ENCODE measurements at regions not wholly inside any gene's neighbourhood (a gene's known extent, or its start where the extent isn't known, plus 50 kb on each side); places are given as distances from the start of the nearest gene placed in this dataset.

DNA sequence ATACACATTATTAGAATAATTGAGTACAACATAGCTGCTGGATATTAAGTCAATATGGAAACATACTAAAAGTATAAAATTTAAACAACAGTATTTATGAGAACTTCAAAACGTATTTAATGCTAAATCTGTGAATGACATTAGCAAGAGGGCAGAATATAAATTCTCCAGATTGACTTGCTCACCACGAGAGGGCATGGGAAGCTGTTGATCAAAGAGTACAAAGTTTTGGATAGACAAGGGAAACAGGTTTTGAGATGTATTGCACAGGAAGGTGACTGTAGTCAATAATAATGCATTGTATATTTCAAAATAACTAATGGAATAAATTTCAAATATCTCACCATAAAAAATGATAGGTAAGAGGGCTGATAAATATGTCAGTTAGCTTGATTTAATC, 768.2 kb downstream of the CENPC start:
- no TSS peak for BruUV-seq (replicated peaks)
- H3K9me3 ChIP-seq (ENCODE audit: control insufficient read depth, insufficient read depth, low read depth, low read length): no peaks in the 10 kb centered on the region
- ChIA-PET CTCF (no interaction called here), POLR2A (no interaction called here)
- in situ Hi-C loops (cut with HindIII; ENCODE audit: low pct_unique_long_range_greater_than_20kb, low sequenced_read_pairs): no loop called here
- intact Hi-C loops (cut with micrococcal nuclease; ENCODE audit: unreplicated experiment): no loop called here
- TF ChIP-seq TCF7L2 (IDR thresholded peaks at IDR 0.05; ENCODE audit: low read depth, low read length): no peak
- no peak for TF ChIP-seq POLR2AphosphoS5 (IDR thresholded peaks at IDR 0.05; ENCODE audit: low read depth, low read length)
- no peak for TF ChIP-seq SIN3A (IDR thresholded peaks at IDR 0.05; ENCODE audit: borderline replicate concordance, insufficient read depth, low read depth, low read length)
- TF ChIP-seq, protein P1, sequence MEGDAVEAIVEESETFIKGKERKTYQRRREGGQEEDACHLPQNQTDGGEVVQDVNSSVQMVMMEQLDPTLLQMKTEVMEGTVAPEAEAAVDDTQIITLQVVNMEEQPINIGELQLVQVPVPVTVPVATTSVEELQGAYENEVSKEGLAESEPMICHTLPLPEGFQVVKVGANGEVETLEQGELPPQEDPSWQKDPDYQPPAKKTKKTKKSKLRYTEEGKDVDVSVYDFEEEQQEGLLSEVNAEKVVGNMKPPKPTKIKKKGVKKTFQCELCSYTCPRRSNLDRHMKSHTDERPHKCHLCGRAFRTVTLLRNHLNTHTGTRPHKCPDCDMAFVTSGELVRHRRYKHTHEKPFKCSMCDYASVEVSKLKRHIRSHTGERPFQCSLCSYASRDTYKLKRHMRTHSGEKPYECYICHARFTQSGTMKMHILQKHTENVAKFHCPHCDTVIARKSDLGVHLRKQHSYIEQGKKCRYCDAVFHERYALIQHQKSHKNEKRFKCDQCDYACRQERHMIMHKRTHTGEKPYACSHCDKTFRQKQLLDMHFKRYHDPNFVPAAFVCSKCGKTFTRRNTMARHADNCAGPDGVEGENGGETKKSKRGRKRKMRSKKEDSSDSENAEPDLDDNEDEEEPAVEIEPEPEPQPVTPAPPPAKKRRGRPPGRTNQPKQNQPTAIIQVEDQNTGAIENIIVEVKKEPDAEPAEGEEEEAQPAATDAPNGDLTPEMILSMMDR (IDR thresholded peaks at IDR 0.05): no peak
- TF ChIP-seq, protein P2, sequence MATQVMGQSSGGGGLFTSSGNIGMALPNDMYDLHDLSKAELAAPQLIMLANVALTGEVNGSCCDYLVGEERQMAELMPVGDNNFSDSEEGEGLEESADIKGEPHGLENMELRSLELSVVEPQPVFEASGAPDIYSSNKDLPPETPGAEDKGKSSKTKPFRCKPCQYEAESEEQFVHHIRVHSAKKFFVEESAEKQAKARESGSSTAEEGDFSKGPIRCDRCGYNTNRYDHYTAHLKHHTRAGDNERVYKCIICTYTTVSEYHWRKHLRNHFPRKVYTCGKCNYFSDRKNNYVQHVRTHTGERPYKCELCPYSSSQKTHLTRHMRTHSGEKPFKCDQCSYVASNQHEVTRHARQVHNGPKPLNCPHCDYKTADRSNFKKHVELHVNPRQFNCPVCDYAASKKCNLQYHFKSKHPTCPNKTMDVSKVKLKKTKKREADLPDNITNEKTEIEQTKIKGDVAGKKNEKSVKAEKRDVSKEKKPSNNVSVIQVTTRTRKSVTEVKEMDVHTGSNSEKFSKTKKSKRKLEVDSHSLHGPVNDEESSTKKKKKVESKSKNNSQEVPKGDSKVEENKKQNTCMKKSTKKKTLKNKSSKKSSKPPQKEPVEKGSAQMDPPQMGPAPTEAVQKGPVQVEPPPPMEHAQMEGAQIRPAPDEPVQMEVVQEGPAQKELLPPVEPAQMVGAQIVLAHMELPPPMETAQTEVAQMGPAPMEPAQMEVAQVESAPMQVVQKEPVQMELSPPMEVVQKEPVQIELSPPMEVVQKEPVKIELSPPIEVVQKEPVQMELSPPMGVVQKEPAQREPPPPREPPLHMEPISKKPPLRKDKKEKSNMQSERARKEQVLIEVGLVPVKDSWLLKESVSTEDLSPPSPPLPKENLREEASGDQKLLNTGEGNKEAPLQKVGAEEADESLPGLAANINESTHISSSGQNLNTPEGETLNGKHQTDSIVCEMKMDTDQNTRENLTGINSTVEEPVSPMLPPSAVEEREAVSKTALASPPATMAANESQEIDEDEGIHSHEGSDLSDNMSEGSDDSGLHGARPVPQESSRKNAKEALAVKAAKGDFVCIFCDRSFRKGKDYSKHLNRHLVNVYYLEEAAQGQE (IDR thresholded peaks at IDR 0.05; ENCODE audit: insufficient read depth in 1 of 2, low read depth in 2 of 2, low read length in 1 of 2): no peak
- no peaks in the 10 kb centered on the region for H3K4me1 ChIP-seq (ENCODE audit: control insufficient read depth, insufficient read depth, low read length)
- ATAC-seq: no peak
- DNase-seq (ENCODE audit: low read depth, low spot score): no peak
- H3K4me3 ChIP-seq (ENCODE audit: low read depth in 2 of 2, low read length in 2 of 2): no peak overlapping the region
- H3K27me3 ChIP-seq (ENCODE audit: control insufficient read depth, insufficient read depth, low read length): no peaks in the 10 kb centered on the region
- no peak overlapping the region for H3K27ac ChIP-seq (ENCODE audit: low read length)
- no peaks in the 10 kb centered on the region for H3K36me3 ChIP-seq (ENCODE audit: control insufficient read depth, insufficient read depth, low read length)

DNA sequence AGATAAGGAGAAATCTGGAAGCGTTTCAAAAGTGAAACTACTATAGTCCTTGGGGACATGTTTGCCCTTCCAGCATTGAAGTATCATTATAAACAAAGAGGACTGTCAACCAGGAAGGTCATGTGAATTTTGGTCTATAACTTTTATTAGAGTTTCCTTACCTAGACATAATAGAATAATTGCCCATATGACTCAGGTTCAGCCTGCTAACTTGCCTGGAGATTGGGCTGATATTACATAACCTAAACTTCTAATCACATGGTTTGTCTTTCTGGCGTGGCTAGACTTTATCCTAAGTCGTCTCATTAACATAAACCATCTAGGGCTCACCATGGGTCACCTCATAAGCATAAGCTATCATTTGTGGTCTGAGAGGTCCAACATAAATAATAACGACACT, 775.9 kb downstream of the CENPC start:
- in situ Hi-C loops (cut with HindIII; ENCODE audit: low pct_unique_long_range_greater_than_20kb, low sequenced_read_pairs): no loop called here

More for the DNA sequence above, 775.9 kb downstream of the CENPC start:
- intact Hi-C loops (cut with micrococcal nuclease; ENCODE audit: unreplicated experiment): no loop called here
- Histone ChIP-seq H3K27ac (ENCODE audit: low read length) (no peak overlapping the region), H3K4me3 (ENCODE audit: low read depth in 2 of 2, low read length in 2 of 2) (no peak overlapping the region), H3K4me1 (ENCODE audit: control insufficient read depth, insufficient read depth, low read length) (no peaks in the 10 kb centered on the region), H3K9me3 (ENCODE audit: control insufficient read depth, insufficient read depth, low read depth, low read length) (no peaks in the 10 kb centered on the region), H3K27me3 (ENCODE audit: control insufficient read depth, insufficient read depth, low read length) (no peaks in the 10 kb centered on the region), H3K36me3 (ENCODE audit: control insufficient read depth, insufficient read depth, low read length) (no peaks in the 10 kb centered on the region)
- DNase-seq (ENCODE audit: low read depth, low spot score) (no peak), ATAC-seq (no peak)
- CTCF ChIA-PET: no interaction called here
- BruUV-seq (replicated peaks): no TSS peak
- POLR2A ChIA-PET: no interaction called here
- no peak for TF ChIP-seq TCF7L2 (IDR thresholded peaks at IDR 0.05; ENCODE audit: low read depth, low read length)
- no peak for TF ChIP-seq SIN3A (IDR thresholded peaks at IDR 0.05; ENCODE audit: borderline replicate concordance, insufficient read depth, low read depth, low read length)
- TF ChIP-seq, protein P1 (IDR thresholded peaks at IDR 0.05): no peak
- TF ChIP-seq POLR2AphosphoS5 (IDR thresholded peaks at IDR 0.05; ENCODE audit: low read depth, low read length): no peak
- TF ChIP-seq, protein P2 (IDR thresholded peaks at IDR 0.05; ENCODE audit: insufficient read depth in 1 of 2, low read depth in 2 of 2, low read length in 1 of 2): no peak

Measured in Panc1 (cell line).